ENCODE measurements at regions not wholly inside any gene's neighbourhood (a gene's known extent, or its start where the extent isn't known, plus 50 kb on each side); places are given as distances from the start of the nearest gene placed in this dataset.

- TF ChIP-seq CTCF (IDR thresholded peaks at IDR 0.05), result no peak
- no peak for TF ChIP-seq POLR2A (IDR thresholded peaks at IDR 0.05)
These were observed 273.6 kb upstream of the NCKAP5 start for GRCh38 chr2:133841900-133842299.
